Activated naive CD4-positive, alpha-beta T cell treated with anti-CD3 and anti-CD28 coated beads, Interleukin-2, amount 50 U/mL, for 72 hours (primary cell): ENCODE measurements at regions not wholly inside any gene's neighbourhood (a gene's known extent, or its start where the extent isn't known, plus 50 kb on each side); places are given as distances from the start of the nearest gene placed in this dataset.
"Not testable (repeated sequence)": the region's sequence is repeated elsewhere in the genome, so short reads cannot be mapped to it uniquely, and the experiment has no call there.

Experiments used
- ATAC-seq, 2 donors: fragments of 150-1000 bp; cut with Tn5 transposase; 2 replicates each; pipeline ENCODE4 v1.10.0; 2021; ENCODE audit warnings: mild to moderate bottlenecking in 2 of 2, moderate library complexity in 2 of 2
- DNase-seq, 2 donors: peaks; one replicate each; pipeline ENCODE4 v3.0.0; 2021 to 2022; ENCODE audit warnings: low spot score in 2 of 2
- H3K27ac Mint-ChIP-seq, 2 donors: one replicate each; pipeline ENCODE4 v1.8.0; 2022; ENCODE audit warnings: mild to moderate bottlenecking in 2 of 2, mixed read lengths in 2 of 2
- H3K36me3 Mint-ChIP-seq, 2 donors: one replicate each; pipeline ENCODE4 v1.8.0; 2022; ENCODE audit warnings: mixed read lengths in 2 of 2
- H3K9me3 Mint-ChIP-seq, 2 donors: one replicate each; pipeline ENCODE4 v1.8.0; 2022; ENCODE audit warnings: mixed read lengths in 2 of 2

DNA sequence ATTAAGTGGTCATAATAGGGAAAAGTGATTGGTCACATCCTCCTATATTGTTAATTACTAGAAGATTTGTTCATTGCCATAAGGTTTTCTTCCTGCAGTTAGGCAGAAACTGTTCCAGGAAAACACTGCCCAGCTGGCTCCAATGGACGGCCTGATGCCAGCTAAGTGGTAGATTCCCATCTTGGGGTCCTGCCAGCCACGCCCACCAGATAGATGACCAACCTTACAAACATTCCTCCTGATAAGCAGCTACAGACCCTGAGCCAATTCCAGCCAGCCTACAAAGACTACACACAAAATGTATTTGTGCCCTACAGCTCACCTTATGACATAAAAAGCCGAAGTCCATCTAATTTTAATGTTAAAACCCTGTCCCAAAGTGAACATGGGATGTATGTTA, 685.9 kb upstream of the USP15 start:
- no peak for ATAC-seq

DNA sequence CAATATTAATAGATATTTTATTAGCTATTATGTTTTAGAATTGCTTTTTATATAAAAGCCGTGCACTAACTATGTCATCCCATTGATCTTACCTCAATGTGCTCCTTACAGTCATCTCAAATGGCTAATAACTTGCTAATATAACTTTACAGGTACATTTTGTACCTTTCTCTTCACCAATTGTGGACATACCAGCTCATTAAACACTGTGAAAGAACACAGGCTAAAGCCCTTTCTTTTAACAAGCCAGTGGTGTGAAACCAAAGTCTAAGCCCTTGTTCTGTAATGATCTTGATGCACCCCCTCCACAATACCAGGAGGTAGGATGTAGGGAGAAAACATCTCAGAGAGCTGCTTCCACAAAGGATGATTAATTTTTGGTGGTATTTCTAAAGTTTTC, 675.3 kb upstream of the USP15 start:
- DNase-seq (no peak), ATAC-seq (no peak)
- Mint-ChIP-seq H3K27ac (no peak overlapping the region), H3K9me3 (peaks cover 21 to 31% of the 10 kb centered on the region in 2 donors), H3K36me3 (peaks cover 5 to 23% of the 10 kb centered on the region in 2 donors)

More for the DNA sequence above, 685.9 kb upstream of the USP15 start:
- Mint-ChIP-seq H3K9me3 (peaks cover 3 to 8% of the 10 kb centered on the region in 2 donors), H3K27ac (no peak overlapping the region), H3K36me3 (peaks cover 0 to 4% of the 10 kb centered on the region in 2 donors)
- DNase-seq = no peak

DNA sequence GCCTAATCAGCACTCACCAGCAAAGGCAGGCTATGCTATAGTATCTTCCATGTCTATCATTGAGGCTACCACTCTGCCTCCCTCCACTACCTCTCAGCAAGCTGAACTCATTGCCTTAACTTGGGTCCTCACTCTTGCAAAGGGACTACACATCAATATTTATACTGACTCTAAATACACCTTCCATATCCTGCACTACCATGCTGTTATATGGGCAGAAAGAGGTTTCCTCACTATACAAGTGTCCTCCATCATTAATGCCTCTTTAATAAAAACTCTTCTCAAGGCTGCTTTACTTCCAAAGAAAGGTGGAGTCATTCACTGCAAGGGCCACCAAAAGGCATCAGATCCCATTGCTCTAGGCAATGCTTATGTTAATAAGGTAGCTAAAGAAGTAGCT, 669.3 kb upstream of the USP15 start:
- H3K9me3 Mint-ChIP-seq = peaks cover 48 to 52% of the 10 kb centered on the region in 2 donors
- DNase-seq, H3K27ac Mint-ChIP-seq, ATAC-seq: not testable (repeated sequence)
- H3K36me3 Mint-ChIP-seq = peaks cover 21 to 47% of the 10 kb centered on the region in 2 donors

DNA sequence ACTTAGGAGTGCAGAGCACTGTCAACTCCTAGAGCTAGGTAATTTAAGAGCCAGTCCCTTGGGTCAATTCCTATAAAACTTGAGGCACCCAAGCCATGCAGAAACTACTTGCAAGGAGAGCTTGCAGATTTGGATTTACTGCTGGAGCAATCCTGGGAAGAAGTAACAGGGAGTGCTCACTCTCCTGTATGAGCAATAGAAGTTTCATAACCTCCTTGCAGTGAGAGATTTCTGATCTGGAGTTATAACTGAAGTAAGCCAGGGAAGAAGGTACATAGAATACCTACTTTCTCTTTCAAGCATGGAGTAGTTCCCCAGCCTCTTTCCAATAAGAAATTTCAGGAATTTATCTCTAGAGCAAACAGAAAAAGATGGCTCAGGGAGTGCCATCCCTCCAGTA, 650.1 kb upstream of the USP15 start:
- DNase-seq = no peak
- no peak overlapping the region for H3K27ac Mint-ChIP-seq
- ATAC-seq = no peak
- H3K36me3 Mint-ChIP-seq = peaks cover 0 to 4% of the 10 kb centered on the region in 2 donors
- peaks cover 10 to 13% of the 10 kb centered on the region in 2 donors for H3K9me3 Mint-ChIP-seq

DNA sequence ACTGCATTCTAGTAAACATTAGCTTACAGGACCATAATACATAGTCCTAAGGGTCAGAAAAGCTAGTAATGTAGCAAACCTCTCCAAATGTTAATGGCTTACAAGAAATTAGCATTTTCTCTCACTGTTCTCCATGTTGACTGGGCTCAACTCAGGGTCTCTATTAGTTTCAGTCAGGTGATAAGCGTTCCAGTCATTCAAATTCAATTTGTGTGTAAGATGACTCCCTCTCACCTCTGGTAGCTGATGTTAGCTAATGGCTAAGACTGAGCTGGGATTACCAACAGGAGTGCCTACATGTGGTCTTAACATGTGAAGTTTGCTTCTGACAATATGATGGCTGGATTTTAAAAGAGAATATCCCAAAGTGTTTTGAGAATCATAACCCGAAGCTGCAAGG, 630.5 kb upstream of the USP15 start:
- DNase-seq (no peak), ATAC-seq (no peak)
- Mint-ChIP-seq H3K36me3 (no peaks in the 10 kb centered on the region), H3K27ac (no peak overlapping the region), H3K9me3 (peaks cover 0 to 26% of the 10 kb centered on the region in 2 donors)

DNA sequence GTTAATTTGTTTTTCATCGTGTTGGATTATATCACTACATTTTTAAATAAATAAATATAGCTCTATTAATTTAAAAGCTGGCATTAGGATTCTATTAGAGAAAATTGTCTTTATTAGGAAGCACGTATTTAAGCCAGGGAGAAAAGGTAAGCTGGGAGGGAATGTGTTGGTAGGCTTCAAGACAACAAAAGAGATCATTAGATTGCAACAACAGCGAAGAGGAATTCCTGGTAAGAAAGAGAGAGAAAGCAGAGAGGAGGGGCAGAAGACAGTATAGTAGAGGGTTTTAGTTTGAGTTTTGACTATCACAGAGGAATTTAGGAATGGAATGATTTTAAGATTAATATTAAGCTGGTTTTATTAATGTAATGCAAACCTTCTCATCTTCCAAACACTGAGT, 613.6 kb upstream of the USP15 start:
- H3K36me3 Mint-ChIP-seq = no peaks in the 10 kb centered on the region
- H3K9me3 Mint-ChIP-seq = no peaks in the 10 kb centered on the region
- H3K27ac Mint-ChIP-seq = no peak overlapping the region
- ATAC-seq (no peak), DNase-seq (no peak)

DNA sequence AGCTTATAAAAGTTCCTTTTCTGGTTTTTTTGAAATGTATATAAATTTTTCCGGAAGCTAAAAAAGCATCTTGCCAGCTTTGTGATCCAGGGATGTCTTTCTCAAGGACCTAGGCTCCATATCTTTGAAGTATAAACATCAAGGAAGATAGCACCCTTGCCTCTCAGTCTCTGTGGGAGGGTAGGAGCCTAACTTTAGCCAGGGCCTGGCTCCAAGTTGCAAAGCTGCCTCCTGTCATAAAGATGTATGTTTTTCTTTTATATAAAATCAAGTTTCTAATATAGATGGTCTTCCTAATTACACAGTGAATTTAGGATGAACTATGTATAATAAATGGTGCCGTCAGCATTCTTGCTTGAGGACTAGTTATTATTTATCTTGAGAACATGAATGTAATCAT, 612.6 kb upstream of the USP15 start:
- Mint-ChIP-seq H3K9me3 (no peaks in the 10 kb centered on the region), H3K36me3 (no peaks in the 10 kb centered on the region), H3K27ac (no peak overlapping the region)
- ATAC-seq (no peak), DNase-seq (no peak)

DNA sequence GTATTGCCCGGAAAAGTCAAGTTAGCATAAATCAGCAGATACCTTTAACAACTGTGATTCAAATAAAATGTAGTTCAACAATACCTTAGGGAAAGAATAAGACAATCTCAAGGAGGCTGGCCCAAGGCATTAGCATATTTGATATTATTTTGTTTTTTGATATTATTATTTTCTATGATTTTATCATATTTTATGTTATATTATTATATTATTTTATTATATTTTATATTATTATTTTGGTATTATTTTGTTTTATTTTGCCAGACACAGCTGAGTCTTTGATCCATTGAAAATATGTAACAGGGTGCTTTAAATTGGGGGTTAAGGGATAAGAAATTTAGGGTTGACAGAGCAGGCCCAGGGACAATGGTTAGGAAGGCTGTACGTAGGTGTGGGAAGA, 607.9 kb upstream of the USP15 start:
- Mint-ChIP-seq H3K27ac (no peak overlapping the region), H3K9me3 (no peaks in the 10 kb centered on the region), H3K36me3 (no peaks in the 10 kb centered on the region)
- ATAC-seq = no peak
- no peak for DNase-seq

DNA sequence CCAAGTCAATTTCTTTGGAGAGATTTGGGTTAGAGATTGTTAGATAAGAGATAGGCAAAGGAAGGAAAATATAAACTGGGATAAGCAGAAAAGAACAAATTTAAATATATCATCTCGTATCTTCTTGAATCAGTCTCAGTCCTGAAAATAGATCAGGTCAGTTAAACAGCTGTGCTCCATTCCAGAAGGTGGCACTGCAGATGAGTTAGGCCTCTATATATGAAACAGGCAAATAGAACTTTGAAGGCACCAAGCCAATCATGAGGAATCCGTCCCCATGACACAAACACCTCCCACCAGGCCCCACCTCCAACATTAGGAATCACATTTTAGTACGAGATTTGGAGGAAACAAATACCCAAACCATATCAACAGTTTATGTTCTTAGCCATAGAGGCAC, 605.5 kb upstream of the USP15 start:
- Mint-ChIP-seq H3K9me3 (no peaks in the 10 kb centered on the region), H3K27ac (no peak overlapping the region), H3K36me3 (no peaks in the 10 kb centered on the region)
- ATAC-seq (no peak), DNase-seq (no peak)

DNA sequence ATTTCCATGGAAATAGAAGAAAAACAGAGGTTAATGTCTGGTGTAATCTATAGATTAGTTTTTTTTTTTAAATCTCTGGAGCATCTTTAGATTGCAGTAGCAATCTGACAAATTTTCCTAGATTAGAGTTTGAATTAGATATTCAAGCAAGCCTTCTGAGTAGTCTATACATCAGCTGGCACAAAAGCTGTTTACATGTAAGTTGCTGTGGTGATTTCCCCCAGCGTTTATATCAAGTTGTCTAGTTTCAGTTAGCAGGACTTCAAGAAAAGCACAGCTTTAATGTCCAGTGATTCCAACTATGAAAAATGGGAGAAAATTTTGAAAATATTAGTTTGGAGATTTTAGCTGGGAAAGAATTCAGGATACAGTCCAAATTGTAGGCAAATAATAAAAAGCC, 605.0 kb upstream of the USP15 start:
- H3K9me3 Mint-ChIP-seq = no peaks in the 10 kb centered on the region
- ATAC-seq (no peak), DNase-seq (no peak)
- H3K27ac Mint-ChIP-seq = no peak overlapping the region
- H3K36me3 Mint-ChIP-seq = no peaks in the 10 kb centered on the region

DNA sequence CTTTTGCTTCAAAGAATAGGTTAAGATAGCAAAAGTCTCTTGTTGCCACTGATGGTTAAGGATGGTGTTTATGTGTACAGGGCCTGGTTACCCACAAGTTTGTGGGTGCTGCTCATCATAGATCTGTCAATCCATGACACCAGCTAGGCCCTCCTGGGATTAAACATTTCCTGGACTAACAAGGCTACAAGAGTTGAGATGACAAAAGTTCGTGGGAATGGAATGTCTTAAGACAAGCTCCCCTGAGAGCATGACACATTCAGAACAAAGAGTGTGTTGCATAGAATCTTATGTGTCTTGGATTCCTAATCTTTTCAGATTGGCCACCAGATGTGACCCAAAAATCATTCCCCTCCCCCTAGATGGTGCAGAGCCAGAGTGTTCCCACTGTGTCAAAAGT, 592.5 kb upstream of the USP15 start:
- ATAC-seq (no peak), DNase-seq (no peak)
- peaks cover 5 to 9% of the 10 kb centered on the region in 2 donors for H3K36me3 Mint-ChIP-seq
- H3K9me3 Mint-ChIP-seq = peaks cover 14 to 19% of the 10 kb centered on the region in 2 donors
- H3K27ac Mint-ChIP-seq = no peak overlapping the region

DNA sequence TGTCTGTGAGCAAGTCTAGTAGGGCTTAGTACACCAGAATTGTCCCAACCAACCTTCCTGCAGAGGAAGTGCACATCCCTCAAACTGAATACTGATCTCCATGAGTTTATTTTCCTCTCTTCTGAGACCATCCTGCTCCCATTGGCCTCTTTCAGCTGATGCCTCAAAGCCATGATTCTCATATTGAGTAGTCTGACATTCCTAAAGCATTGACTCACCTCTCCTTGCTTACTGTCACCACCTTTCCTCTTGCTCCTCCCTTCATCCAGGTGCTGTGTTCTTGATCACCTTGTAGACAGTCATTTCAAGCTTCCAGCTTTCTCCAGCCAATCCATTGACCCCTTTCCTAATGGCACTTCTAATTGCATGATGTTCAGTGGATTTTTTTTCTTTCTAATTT, 583.7 kb upstream of the USP15 start:
- Mint-ChIP-seq H3K9me3 (peaks cover 3 to 10% of the 10 kb centered on the region in 2 donors), H3K36me3 (peaks cover under 1 to 4% of the 10 kb centered on the region in 2 donors), H3K27ac (no peak overlapping the region)
- DNase-seq = no peak
- no peak for ATAC-seq

DNA sequence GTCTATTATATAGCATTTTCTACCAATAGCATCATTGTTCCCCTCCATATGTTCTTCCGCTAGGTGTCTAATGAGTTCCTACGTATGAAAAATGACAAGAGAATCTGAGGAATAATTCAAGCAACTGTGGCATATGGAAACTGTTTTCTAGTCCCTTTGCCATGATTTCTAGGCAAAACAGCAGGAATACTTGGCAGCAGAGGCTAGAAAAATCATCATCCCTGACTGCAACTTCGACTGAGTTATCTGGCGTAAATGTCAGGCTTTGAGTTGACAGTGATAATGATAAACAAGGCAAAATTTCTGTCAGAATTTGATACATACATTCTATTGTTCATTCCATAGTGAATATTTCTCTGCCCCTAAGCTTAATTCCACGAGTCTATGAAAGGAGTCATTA, 572.8 kb upstream of the USP15 start:
- H3K36me3 Mint-ChIP-seq = no peaks in the 10 kb centered on the region
- peaks cover 0 to 4% of the 10 kb centered on the region in 2 donors for H3K9me3 Mint-ChIP-seq
- no peak overlapping the region for H3K27ac Mint-ChIP-seq
- no peak for ATAC-seq
- no peak for DNase-seq

DNA sequence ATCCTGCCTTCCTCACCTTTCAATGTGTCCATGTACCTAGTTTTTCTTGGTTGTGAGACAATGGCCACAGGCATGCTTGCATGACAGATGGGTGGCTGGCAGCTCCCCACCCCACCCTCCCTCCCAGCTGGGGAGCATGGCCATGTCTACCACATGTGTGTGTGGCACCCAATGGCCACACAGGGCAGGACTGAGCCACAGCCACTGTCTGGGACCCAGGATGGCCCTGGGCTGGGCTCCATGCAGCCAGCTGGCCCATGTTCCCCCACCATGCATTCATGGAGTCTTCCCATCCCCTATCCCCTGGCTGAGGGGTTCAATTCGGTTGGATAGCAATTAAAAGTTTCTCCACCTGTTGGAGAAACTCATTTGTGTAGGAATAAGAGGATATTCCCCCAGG, 566.0 kb upstream of the USP15 start:
- DNase-seq (no peak), ATAC-seq (no peak)
- H3K9me3 Mint-ChIP-seq = peaks cover 4 to 12% of the 10 kb centered on the region in 2 donors
- H3K36me3 Mint-ChIP-seq = peaks cover 0 to 5% of the 10 kb centered on the region in 2 donors
- no peak overlapping the region for H3K27ac Mint-ChIP-seq

DNA sequence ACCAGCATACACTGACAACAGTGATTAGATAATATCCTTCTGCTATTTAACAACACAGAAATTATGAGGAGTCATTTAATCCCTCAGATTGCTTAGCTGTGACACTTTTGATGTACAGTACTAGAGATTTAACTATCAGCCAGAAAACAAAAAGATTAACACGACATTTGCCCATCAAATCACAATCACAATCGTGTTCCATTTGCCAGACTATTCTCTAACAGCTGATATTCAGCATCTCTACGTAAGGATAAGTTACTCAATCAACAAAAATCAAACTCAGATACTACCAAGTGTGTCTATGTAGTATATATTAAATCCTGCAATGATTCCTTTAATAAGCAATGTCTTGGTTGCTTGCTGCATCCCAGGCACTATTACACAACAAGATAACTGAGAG, 558.7 kb upstream of the USP15 start:
- no peak overlapping the region for H3K27ac Mint-ChIP-seq
- no peaks in the 10 kb centered on the region for H3K36me3 Mint-ChIP-seq
- DNase-seq = no peak
- peaks cover 0 to 4% of the 10 kb centered on the region in 2 donors for H3K9me3 Mint-ChIP-seq
- no peak for ATAC-seq

DNA sequence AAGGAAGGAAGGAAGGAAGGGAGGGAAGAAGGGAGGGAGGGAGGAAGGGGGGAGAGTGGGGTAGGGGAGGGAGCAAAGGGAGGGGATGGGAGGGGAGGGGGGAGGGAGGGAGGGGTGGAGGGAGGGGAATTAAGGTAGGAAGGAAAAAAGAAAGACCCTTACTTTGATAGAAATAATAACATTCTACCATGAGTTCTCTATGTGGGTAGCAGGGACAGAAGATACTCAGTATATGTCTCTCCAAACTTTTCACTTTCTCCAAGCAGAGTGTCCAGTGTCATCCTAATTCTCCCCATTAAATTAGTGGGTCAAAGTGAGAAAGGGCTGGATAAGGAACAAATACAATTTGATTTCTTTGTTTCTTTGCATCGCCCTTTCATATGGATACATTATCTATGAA, 553.4 kb upstream of the USP15 start:
- DNase-seq (no peak), ATAC-seq (no peak)
- H3K27ac Mint-ChIP-seq = no peak overlapping the region
- H3K36me3 Mint-ChIP-seq = no peaks in the 10 kb centered on the region
- H3K9me3 Mint-ChIP-seq = peaks cover 0 to 2% of the 10 kb centered on the region in 2 donors

DNA sequence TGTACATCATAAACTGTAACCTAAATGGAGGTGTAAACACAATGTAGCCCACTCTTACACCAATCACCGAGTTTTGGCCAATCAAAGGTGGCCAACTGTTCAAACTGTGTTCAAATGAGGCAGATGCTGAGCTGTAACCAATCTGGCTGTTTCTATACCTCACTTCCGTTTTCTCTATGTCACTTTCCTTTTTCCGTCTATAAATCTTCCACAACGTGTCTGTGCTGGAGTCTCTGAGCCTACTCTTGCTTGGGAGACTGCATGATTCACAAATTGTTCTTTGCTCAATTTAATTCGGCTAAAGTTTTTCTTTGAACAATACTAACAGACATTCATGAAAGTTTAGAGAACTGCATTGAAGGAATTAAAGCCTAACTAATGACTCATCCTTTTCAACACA, 547.1 kb upstream of the USP15 start:
- peaks cover 0 to 4% of the 10 kb centered on the region in 2 donors for H3K9me3 Mint-ChIP-seq
- H3K27ac Mint-ChIP-seq = no peak overlapping the region
- H3K36me3 Mint-ChIP-seq = no peaks in the 10 kb centered on the region
- ATAC-seq (no peak), DNase-seq (no peak)

DNA sequence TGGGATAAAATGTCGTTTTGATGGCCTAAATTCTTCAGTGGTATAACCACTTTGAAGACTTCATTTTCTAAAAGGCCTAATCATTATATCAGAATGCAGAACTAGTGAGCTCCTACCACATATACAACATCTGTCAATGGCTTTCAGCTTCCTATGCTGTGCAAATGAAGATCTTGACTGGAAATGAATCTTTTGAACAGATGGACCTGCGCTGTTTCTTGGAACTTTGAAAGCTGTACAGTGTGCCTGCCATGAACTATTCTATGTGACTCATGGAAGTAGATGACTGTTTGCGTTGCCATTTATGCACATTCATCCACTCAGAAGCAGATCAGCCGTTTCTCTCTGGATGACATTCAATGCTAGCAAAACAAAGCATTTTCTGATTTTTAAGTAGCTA, 542.2 kb upstream of the USP15 start:
- H3K9me3 Mint-ChIP-seq = peaks cover 0 to 5% of the 10 kb centered on the region in 2 donors
- no peaks in the 10 kb centered on the region for H3K36me3 Mint-ChIP-seq
- H3K27ac Mint-ChIP-seq = no peak overlapping the region
- DNase-seq (no peak), ATAC-seq (no peak)

DNA sequence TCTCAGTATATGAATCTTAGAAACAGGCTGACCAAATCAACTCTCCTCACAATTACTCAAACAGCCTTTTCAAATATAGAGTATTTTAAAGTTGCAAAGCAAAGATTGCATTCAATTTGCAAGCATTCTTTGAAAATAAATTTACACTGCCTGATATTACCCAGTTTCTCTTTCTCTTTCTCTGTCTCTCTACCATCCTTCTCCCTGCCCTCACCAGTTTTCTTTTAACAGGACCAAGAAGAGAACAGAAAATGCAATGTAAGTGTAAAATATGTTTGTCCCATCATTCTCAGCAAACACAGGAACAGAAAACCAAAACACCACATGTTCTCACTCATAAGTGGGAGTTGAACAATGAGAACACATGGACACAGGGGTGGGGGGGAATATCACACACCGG, 520.3 kb upstream of the USP15 start:
- DNase-seq (no peak), ATAC-seq (no peak)
- Mint-ChIP-seq H3K9me3 (peaks cover 0 to 4% of the 10 kb centered on the region in 2 donors), H3K27ac (no peak overlapping the region), H3K36me3 (no peaks in the 10 kb centered on the region)
